ENCODE measurements at regions not wholly inside any gene's neighbourhood (a gene's known extent, or its start where the extent isn't known, plus 50 kb on each side); places are given as distances from the start of the nearest gene placed in this dataset.

DNA sequence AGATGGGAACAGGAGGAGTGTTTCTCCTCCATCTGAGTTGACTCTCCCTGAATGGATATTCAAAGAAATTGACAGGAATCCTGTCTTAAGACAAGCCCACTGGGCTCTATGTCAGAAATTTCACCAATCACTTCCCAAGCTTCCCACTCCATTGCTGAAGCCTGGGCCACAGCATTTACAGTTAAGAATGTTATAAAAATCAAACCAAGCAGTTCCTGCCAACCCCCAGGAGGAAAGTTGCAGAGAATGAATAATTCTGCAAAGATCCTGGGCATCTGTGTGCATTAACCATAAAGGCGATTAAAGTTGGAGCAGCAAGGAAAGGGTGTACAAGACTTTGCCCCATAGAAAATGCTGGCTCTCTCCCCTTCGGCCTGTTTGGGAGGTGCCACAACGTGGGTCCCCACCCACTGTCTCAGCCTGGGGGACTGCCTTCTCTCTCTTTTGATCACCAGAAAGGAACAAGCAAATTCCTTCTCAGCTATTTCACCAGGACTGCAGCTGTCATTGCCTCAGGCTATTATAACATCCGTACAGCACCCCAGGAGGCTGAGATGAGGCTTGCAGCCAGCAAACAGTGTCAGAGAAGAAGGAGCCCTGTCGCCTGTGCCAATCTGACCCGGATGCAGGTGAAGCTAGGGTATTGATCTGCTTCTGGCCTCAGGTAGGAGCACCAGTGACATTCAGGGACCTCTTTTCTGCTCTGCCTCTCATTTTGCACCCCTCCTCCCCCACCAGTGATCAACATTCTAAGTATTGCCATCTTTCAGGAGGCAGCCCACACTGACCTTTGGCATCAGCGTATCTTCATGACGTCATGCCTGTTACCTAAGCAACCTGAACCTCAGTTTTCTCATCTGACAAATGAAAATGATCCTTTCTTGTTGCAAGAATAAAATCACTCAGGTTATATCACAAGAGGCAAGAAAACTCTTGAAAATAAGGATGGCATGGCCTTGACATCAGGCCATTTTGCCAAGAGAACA is 219.0 kb downstream of the SH3BP4 start (continued):
- peak; percentile 45 to 48; a peak in 3 of 5 replicates for TF ChIP-seq EP300 (IDR thresholded peaks at IDR 0.05)
- TF ChIP-seq, protein P1, sequence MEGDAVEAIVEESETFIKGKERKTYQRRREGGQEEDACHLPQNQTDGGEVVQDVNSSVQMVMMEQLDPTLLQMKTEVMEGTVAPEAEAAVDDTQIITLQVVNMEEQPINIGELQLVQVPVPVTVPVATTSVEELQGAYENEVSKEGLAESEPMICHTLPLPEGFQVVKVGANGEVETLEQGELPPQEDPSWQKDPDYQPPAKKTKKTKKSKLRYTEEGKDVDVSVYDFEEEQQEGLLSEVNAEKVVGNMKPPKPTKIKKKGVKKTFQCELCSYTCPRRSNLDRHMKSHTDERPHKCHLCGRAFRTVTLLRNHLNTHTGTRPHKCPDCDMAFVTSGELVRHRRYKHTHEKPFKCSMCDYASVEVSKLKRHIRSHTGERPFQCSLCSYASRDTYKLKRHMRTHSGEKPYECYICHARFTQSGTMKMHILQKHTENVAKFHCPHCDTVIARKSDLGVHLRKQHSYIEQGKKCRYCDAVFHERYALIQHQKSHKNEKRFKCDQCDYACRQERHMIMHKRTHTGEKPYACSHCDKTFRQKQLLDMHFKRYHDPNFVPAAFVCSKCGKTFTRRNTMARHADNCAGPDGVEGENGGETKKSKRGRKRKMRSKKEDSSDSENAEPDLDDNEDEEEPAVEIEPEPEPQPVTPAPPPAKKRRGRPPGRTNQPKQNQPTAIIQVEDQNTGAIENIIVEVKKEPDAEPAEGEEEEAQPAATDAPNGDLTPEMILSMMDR (IDR thresholded peaks at IDR 0.05), result peak; percentile 9; the same call in 1 of the 3 replicates
- TF ChIP-seq KDM5A (IDR thresholded peaks at IDR 0.05), result no peak
- no peak for TF ChIP-seq CBX2 (IDR thresholded peaks at IDR 0.05; ENCODE audit: borderline replicate concordance, low read depth)
- TF ChIP-seq RAD21 (conservative IDR thresholded peaks at IDR 0.05 in 1 of 2, IDR thresholded peaks at IDR 0.05 in 1 of 2), result peak in 1 of 2 experiments; percentile 46; a peak in 1 of 5 replicates

DNA sequence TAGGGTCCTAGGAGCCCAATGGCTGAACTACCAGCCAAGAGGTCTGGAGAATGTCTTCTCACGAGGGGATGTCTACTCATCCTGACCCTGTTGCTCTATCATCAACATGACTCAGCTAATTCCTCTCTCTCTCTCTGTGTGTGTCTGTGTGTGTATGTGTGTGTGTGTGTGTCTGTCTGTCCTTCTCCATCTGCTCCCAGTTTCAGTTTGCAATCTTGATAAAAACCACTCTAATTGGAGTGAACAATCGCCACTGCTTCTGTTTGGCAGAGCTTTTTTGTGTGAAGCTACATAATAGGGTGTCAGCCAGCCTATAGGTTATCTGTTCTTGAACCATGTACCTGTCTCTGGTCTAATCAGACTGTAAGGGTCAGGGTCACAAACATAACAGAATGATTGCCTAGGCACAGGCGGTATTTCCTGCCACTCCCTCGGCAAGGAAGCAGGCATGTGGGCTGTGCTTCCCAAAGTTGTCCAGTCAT is 219.8 kb downstream of the SH3BP4 start:
- ATAC-seq (peak; percentile 41 to 58; a peak in 4 of 6 replicates), FAIRE-seq (no peak), DNase-seq (ENCODE audit: low read depth in 1 of 2, low spot score in 1 of 2) (peak in 1 of 2 experiments; percentile 80)
- Histone ChIP-seq H3K27ac (peak overlapping the region; percentile 89 to 93), H3K4me3 (no peak overlapping the region), H3K9me3 (peaks cover 11% of the 10 kb centered on the region), H3K4me2 (peak overlapping the region; percentile 79), H3K4me1 (peaks cover 43% of the 10 kb centered on the region)
- ChIA-PET POLR2A (no interaction called here), CTCF (interaction anchor here (0.7 to 1.2 kb wide), 3 partner anchors 18 to 358 kb away, joined by 3 to 5 read pairs (median 3); no protein-coding TSS in a partner anchor)
- 12% methylated on average over 4 of the region's 4 CpGs for WGBS (ENCODE audit: missing lambda C conversion rate)
- TF ChIP-seq EHF (CRISPR knock-in tag; IDR thresholded peaks at IDR 0.05), result no peak
- TF ChIP-seq ZC3H11A (IDR thresholded peaks at IDR 0.05), result no peak
- TF ChIP-seq, protein P2, sequence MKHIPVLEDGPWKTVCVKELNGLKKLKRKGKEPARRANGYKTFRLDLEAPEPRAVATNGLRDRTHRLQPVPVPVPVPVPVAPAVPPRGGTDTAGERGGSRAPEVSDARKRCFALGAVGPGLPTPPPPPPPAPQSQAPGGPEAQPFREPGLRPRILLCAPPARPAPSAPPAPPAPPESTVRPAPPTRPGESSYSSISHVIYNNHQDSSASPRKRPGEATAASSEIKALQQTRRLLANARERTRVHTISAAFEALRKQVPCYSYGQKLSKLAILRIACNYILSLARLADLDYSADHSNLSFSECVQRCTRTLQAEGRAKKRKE (CRISPR knock-in tag; IDR thresholded peaks at IDR 0.05; ENCODE audit: low read depth), result no peak
- TF ChIP-seq CHD4 (IDR thresholded peaks at IDR 0.05; ENCODE audit: borderline replicate concordance), result no peak
- TF ChIP-seq RCOR1 (IDR thresholded peaks at IDR 0.05; ENCODE audit: low read depth, low read length), result no peak
- TF ChIP-seq CEBPB (IDR thresholded peaks at IDR 0.05), result no peak; a peak in 1 of 4 replicates
- TF ChIP-seq ZFP36 (IDR thresholded peaks at IDR 0.05; ENCODE audit: borderline replicate concordance, partially characterized antibody), result no peak
- no peak for TF ChIP-seq TP53 (CRISPR knock-in tag; IDR thresholded peaks at IDR 0.05)
- TF ChIP-seq PHF8 (IDR thresholded peaks at IDR 0.05; ENCODE audit: borderline replicate concordance, low read depth), result no peak
- TF ChIP-seq SREBF2 (IDR thresholded peaks at IDR 0.05), result no peak
- TF ChIP-seq, protein P3, sequence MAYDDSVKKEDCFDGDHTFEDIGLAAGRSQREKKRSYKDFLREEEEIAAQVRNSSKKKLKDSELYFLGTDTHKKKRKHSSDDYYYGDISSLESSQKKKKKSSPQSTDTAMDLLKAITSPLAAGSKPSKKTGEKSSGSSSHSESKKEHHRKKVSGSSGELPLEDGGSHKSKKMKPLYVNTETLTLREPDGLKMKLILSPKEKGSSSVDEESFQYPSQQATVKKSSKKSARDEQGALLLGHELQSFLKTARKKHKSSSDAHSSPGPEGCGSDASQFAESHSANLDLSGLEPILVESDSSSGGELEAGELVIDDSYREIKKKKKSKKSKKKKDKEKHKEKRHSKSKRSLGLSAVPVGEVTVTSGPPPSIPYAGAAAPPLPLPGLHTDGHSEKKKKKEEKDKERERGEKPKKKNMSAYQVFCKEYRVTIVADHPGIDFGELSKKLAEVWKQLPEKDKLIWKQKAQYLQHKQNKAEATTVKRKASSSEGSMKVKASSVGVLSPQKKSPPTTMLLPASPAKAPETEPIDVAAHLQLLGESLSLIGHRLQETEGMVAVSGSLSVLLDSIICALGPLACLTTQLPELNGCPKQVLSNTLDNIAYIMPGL (CRISPR knock-in tag; IDR thresholded peaks at IDR 0.05; ENCODE audit: borderline replicate concordance), result no peak
- TF ChIP-seq CHD2 (IDR thresholded peaks at IDR 0.05; ENCODE audit: low read length, partially characterized antibody), result no peak
- no peak for TF ChIP-seq RNF2 (IDR thresholded peaks at IDR 0.05; ENCODE audit: borderline replicate concordance, low read depth)
- peak; percentile 99 for TF ChIP-seq MAFK (IDR thresholded peaks at IDR 0.05; ENCODE audit: partially characterized antibody)
- no peak for TF ChIP-seq KDM5A (IDR thresholded peaks at IDR 0.05)
- TF ChIP-seq HOXB5 (CRISPR knock-in tag; IDR thresholded peaks at IDR 0.05), result no peak
- TF ChIP-seq SMC3 (IDR thresholded peaks at IDR 0.05), result no peak
- TF ChIP-seq HOXB13 (CRISPR knock-in tag; IDR thresholded peaks at IDR 0.05; ENCODE audit: low read depth), result no peak
- TF ChIP-seq GATA3 (IDR thresholded peaks at IDR 0.05; ENCODE audit: borderline replicate concordance), result peak; percentile 49; the same call in 1 of the 2 replicates
- TF ChIP-seq, protein P1 (IDR thresholded peaks at IDR 0.05), result no peak
- no peak for TF ChIP-seq KDM1A (IDR thresholded peaks at IDR 0.05; ENCODE audit: low read depth)
- no peak for TF ChIP-seq HOXA7 (CRISPR knock-in tag; IDR thresholded peaks at IDR 0.05)
- peak in 1 of 2 experiments; percentile 38; a peak in 1 of 5 replicates for TF ChIP-seq EP300 (IDR thresholded peaks at IDR 0.05)
- TF ChIP-seq, protein P4, sequence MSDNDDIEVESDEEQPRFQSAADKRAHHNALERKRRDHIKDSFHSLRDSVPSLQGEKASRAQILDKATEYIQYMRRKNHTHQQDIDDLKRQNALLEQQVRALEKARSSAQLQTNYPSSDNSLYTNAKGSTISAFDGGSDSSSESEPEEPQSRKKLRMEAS (IDR thresholded peaks at IDR 0.05), result peak; percentile 58
- TF ChIP-seq, protein P5, sequence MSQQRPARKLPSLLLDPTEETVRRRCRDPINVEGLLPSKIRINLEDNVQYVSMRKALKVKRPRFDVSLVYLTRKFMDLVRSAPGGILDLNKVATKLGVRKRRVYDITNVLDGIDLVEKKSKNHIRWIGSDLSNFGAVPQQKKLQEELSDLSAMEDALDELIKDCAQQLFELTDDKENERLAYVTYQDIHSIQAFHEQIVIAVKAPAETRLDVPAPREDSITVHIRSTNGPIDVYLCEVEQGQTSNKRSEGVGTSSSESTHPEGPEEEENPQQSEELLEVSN (IDR thresholded peaks at IDR 0.05; ENCODE audit: borderline replicate concordance, low read depth), result no peak
- no peak for TF ChIP-seq NPAS2 (CRISPR knock-in tag; IDR thresholded peaks at IDR 0.05; ENCODE audit: borderline replicate concordance)
- TF ChIP-seq CBX8 (IDR thresholded peaks at IDR 0.05), result no peak
- no peak for TF ChIP-seq RAD21 (conservative IDR thresholded peaks at IDR 0.05 in 1 of 2, IDR thresholded peaks at IDR 0.05 in 1 of 2)
